ENCODE measurements at regions not wholly inside any gene's neighbourhood (a gene's known extent, or its start where the extent isn't known, plus 50 kb on each side); places are given as distances from the start of the nearest gene placed in this dataset.

DNA sequence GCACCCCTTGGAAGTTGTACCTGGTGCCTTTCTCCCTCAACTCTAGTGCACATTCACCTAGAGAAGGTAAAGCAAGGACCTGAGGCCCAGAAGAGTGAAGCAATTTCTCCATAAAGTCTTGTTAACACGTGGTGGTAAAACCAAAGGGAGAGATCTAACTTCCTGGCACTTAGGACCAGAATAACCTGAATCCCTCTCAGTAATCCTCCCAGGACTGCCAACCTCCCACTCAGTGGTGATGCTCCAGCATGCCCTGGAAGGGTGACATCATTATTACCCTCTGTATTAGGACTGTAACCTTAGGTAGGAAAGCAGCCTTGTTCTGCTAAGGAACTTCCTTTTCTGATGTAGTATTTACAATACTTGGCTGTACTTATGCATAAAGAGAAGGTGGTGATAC is 330.6 kb upstream of the MARCKS start:
- H3K9ac ChIP-seq: no peak overlapping the region
- CTCF ChIA-PET: no interaction called here
- H3K27me3 ChIP-seq (ENCODE audit: insufficient read depth): no peaks in the 10 kb centered on the region
- H2AFZ ChIP-seq (ENCODE audit: low read depth): no peak overlapping the region
- TF ChIP-seq, protein P1, sequence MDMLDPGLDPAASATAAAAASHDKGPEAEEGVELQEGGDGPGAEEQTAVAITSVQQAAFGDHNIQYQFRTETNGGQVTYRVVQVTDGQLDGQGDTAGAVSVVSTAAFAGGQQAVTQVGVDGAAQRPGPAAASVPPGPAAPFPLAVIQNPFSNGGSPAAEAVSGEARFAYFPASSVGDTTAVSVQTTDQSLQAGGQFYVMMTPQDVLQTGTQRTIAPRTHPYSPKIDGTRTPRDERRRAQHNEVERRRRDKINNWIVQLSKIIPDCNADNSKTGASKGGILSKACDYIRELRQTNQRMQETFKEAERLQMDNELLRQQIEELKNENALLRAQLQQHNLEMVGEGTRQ (IDR thresholded peaks at IDR 0.05; ENCODE audit: borderline replicate concordance, low read depth, low read length): no peak
- POLR2A ChIA-PET: no interaction called here
- H3K27ac ChIP-seq (ENCODE audit: low read depth in 2 of 2, low read length in 1 of 2): no peak overlapping the region
- no peaks in the 10 kb centered on the region for H3K9me3 ChIP-seq
- 79% methylated on average over 1 of the region's 1 CpG for WGBS (ENCODE audit: low lambda C conversion rate)
- H3K4me2 ChIP-seq: no peak overlapping the region
- H3K4me3 ChIP-seq (ENCODE audit: low read depth in 2 of 2, low read length in 1 of 2): no peak overlapping the region
- DNase-seq: no peak
- no peaks in the 10 kb centered on the region for H3K79me2 ChIP-seq (ENCODE audit: insufficient read depth)
- peaks cover 0 to 6% of the 10 kb centered on the region in 2 experiments; a peak in 1 of 4 replicates for H3K4me1 ChIP-seq (ENCODE audit: control insufficient read depth in 1 of 2, insufficient read depth in 2 of 2, low read depth in 1 of 2, low read length in 1 of 2)
- H3K9me2 ChIP-seq: no peaks in the 10 kb centered on the region
- H4K20me1 ChIP-seq (ENCODE audit: insufficient read depth): no peaks in the 10 kb centered on the region
- no peaks in the 10 kb centered on the region for H3K36me3 ChIP-seq (replicated peaks in 1 of 2; ENCODE audit: control insufficient read depth in 1 of 2, insufficient read depth in 2 of 2, low read length in 1 of 2)
- peaks cover 10% of the 10 kb centered on the region for H3F3A ChIP-seq (replicated peaks; ENCODE audit: insufficient read depth)

DNA sequence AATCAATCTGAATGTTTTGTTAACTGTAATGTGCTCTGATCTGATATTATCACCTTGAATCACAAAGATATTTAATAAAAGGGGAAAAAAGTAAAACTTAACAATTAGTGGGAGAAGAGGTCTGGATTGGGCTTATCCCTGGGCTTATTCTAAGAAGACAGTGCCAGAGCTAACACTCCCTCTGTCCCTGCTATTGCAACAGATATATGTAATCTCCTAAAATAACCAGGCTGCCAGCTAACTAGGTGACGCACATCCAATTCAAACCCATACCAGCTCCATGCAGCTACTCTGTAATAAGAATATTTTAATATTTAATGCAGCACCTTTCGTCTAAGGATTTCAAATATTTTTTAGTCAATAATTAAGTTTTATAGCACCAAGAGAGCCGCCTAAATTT is 330.1 kb upstream of the MARCKS start:
- Histone ChIP-seq H3K36me3 (replicated peaks in 1 of 2; ENCODE audit: control insufficient read depth in 1 of 2, insufficient read depth in 2 of 2, low read length in 1 of 2) (no peaks in the 10 kb centered on the region), H3K4me1 (ENCODE audit: control insufficient read depth in 1 of 2, insufficient read depth in 2 of 2, low read depth in 1 of 2, low read length in 1 of 2) (peaks cover 0 to 6% of the 10 kb centered on the region in 2 experiments; a peak in 1 of 4 replicates), H3K9me2 (no peaks in the 10 kb centered on the region), H3K4me3 (ENCODE audit: low read depth in 2 of 2, low read length in 1 of 2) (no peak overlapping the region), H3F3A (replicated peaks; ENCODE audit: insufficient read depth) (peaks cover 10% of the 10 kb centered on the region), H3K4me2 (no peak overlapping the region), H4K20me1 (ENCODE audit: insufficient read depth) (no peaks in the 10 kb centered on the region), H3K9me3 (no peaks in the 10 kb centered on the region), H3K27ac (ENCODE audit: low read depth in 2 of 2, low read length in 1 of 2) (no peak overlapping the region), H3K9ac (no peak overlapping the region), H3K27me3 (ENCODE audit: insufficient read depth) (no peaks in the 10 kb centered on the region), H2AFZ (ENCODE audit: low read depth) (no peak overlapping the region), H3K79me2 (ENCODE audit: insufficient read depth) (no peaks in the 10 kb centered on the region)
- DNase-seq: no peak
- ChIA-PET CTCF (no interaction called here), POLR2A (no interaction called here)
- TF ChIP-seq TCF12 (IDR thresholded peaks at IDR 0.05) (no peak), TAF1 (IDR thresholded peaks at IDR 0.05; ENCODE audit: borderline replicate concordance, low read depth, low read length) (no peak), POLR2AphosphoS5 (IDR thresholded peaks at IDR 0.05; ENCODE audit: low read depth, low read length) (no peak), YY1 (IDR thresholded peaks at IDR 0.05; ENCODE audit: low read depth) (no peak), SIN3A (IDR thresholded peaks at IDR 0.05; ENCODE audit: borderline replicate concordance, low read depth, low read length) (no peak), SMC3 (IDR thresholded peaks at IDR 0.05; ENCODE audit: low read depth, low read length) (no peak), RFX5 (IDR thresholded peaks at IDR 0.05; ENCODE audit: low read length) (no peak), MXI1 (IDR thresholded peaks at IDR 0.05; ENCODE audit: low read depth, low read length) (no peak), FOXM1 (IDR thresholded peaks at IDR 0.05; ENCODE audit: low read depth) (no peak), CHD2 (IDR thresholded peaks at IDR 0.05; ENCODE audit: low read length, partially characterized antibody) (no peak), TEAD4 (IDR thresholded peaks at IDR 0.05; ENCODE audit: borderline replicate concordance, insufficient read depth) (no peak)
- TF ChIP-seq, protein P2, sequence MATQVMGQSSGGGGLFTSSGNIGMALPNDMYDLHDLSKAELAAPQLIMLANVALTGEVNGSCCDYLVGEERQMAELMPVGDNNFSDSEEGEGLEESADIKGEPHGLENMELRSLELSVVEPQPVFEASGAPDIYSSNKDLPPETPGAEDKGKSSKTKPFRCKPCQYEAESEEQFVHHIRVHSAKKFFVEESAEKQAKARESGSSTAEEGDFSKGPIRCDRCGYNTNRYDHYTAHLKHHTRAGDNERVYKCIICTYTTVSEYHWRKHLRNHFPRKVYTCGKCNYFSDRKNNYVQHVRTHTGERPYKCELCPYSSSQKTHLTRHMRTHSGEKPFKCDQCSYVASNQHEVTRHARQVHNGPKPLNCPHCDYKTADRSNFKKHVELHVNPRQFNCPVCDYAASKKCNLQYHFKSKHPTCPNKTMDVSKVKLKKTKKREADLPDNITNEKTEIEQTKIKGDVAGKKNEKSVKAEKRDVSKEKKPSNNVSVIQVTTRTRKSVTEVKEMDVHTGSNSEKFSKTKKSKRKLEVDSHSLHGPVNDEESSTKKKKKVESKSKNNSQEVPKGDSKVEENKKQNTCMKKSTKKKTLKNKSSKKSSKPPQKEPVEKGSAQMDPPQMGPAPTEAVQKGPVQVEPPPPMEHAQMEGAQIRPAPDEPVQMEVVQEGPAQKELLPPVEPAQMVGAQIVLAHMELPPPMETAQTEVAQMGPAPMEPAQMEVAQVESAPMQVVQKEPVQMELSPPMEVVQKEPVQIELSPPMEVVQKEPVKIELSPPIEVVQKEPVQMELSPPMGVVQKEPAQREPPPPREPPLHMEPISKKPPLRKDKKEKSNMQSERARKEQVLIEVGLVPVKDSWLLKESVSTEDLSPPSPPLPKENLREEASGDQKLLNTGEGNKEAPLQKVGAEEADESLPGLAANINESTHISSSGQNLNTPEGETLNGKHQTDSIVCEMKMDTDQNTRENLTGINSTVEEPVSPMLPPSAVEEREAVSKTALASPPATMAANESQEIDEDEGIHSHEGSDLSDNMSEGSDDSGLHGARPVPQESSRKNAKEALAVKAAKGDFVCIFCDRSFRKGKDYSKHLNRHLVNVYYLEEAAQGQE (IDR thresholded peaks at IDR 0.05; ENCODE audit: low read depth, low read length): no peak
- TF ChIP-seq, protein P3, sequence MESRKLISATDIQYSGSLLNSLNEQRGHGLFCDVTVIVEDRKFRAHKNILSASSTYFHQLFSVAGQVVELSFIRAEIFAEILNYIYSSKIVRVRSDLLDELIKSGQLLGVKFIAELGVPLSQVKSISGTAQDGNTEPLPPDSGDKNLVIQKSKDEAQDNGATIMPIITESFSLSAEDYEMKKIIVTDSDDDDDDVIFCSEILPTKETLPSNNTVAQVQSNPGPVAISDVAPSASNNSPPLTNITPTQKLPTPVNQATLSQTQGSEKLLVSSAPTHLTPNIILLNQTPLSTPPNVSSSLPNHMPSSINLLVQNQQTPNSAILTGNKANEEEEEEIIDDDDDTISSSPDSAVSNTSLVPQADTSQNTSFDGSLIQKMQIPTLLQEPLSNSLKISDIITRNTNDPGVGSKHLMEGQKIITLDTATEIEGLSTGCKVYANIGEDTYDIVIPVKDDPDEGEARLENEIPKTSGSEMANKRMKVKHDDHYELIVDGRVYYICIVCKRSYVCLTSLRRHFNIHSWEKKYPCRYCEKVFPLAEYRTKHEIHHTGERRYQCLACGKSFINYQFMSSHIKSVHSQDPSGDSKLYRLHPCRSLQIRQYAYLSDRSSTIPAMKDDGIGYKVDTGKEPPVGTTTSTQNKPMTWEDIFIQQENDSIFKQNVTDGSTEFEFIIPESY (IDR thresholded peaks at IDR 0.05; ENCODE audit: borderline replicate concordance, low read depth): no peak
- TF ChIP-seq, protein P4, sequence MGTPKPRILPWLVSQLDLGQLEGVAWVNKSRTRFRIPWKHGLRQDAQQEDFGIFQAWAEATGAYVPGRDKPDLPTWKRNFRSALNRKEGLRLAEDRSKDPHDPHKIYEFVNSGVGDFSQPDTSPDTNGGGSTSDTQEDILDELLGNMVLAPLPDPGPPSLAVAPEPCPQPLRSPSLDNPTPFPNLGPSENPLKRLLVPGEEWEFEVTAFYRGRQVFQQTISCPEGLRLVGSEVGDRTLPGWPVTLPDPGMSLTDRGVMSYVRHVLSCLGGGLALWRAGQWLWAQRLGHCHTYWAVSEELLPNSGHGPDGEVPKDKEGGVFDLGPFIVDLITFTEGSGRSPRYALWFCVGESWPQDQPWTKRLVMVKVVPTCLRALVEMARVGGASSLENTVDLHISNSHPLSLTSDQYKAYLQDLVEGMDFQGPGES (IDR thresholded peaks at IDR 0.05; ENCODE audit: low read depth, low read length): no peak
- 91% methylated on average over 3 of the region's 3 CpGs for WGBS (ENCODE audit: low lambda C conversion rate)

Data from SK-N-SH (cell line).